Stimulated activated CD4-positive, alpha-beta T cell treated with anti-CD3 and anti-CD28 coated beads, Interleukin-1b, Interleukin-23, amount 100 ng/mL, for 24 hours (primary cell): ENCODE measurements at regions not wholly inside any gene's neighbourhood (a gene's known extent, or its start where the extent isn't known, plus 50 kb on each side); places are given as distances from the start of the nearest gene placed in this dataset.

Experiments
- DNase-seq, 4 experiments: peaks; one replicate each; pipeline ENCODE4 v3.0.0-alpha.2; 2020; ENCODE audit warnings: low read depth in 4 of 4, low spot score in 1 of 4

GRCh38 chr19:29098091-29098490 lies 114.9 kb downstream of the UQCRFS1 start:
- no peak for DNase-seq

- no peak for DNase-seq
Observed at GRCh38 chr19:29096896-29097295, 116.1 kb downstream of the UQCRFS1 start.

- DNase-seq, result no peak
Observed at GRCh38 chr19:29093553-29093908, 119.4 kb downstream of the UQCRFS1 start.

- DNase-seq, result no peak
Observed at GRCh38 chr19:29092712-29093552, 120.0 kb downstream of the UQCRFS1 start.

- no peak for DNase-seq
Observed at GRCh38 chr19:29090783-29091526, 122.0 kb downstream of the UQCRFS1 start.

GRCh38 chr19:29089315-29089870 lies 123.6 kb downstream of the UQCRFS1 start:
- DNase-seq, result no peak

GRCh38 chr19:29088761-29089160 lies 124.2 kb downstream of the UQCRFS1 start:
- DNase-seq, result no peak

GRCh38 chr19:29086646-29087045 lies 126.3 kb downstream of the UQCRFS1 start:
- DNase-seq, result no peak

GRCh38 chr19:29086182-29086581 lies 126.8 kb downstream of the UQCRFS1 start:
- no peak for DNase-seq

GRCh38 chr19:29085630-29086029 lies 127.3 kb downstream of the UQCRFS1 start:
- DNase-seq, result no peak

- DNase-seq, result no peak
Observed at GRCh38 chr19:29085206-29085605, 127.7 kb downstream of the UQCRFS1 start.

GRCh38 chr19:29084266-29084665 lies 128.7 kb downstream of the UQCRFS1 start:
- no peak for DNase-seq

GRCh38 chr19:29083863-29084262 lies 129.1 kb downstream of the UQCRFS1 start:
- DNase-seq, result no peak

- DNase-seq, result no peak
Observed at GRCh38 chr19:29079356-29080032, 133.5 kb downstream of the UQCRFS1 start.

GRCh38 chr19:29076963-29077362 lies 136.0 kb downstream of the UQCRFS1 start:
- no peak for DNase-seq

GRCh38 chr19:29076161-29076560 lies 136.8 kb downstream of the UQCRFS1 start:
- DNase-seq, result no peak

GRCh38 chr19:29075149-29075548 lies 137.8 kb downstream of the UQCRFS1 start:
- DNase-seq, result no peak

- DNase-seq, result no peak
Observed at GRCh38 chr19:29074579-29074978, 138.4 kb downstream of the UQCRFS1 start.

- no peak for DNase-seq
Observed at GRCh38 chr19:29067831-29068230, 145.1 kb downstream of the UQCRFS1 start.

GRCh38 chr19:29062475-29063435 lies 150.2 kb downstream of the UQCRFS1 start:
- no peak for DNase-seq
